HL-60 (cell line): ENCODE measurements at regions not wholly inside any gene's neighbourhood (a gene's known extent, or its start where the extent isn't known, plus 50 kb on each side); places are given as distances from the start of the nearest gene placed in this dataset.

Experiments
- DNase-seq, 2 experiments: peaks; one replicate each; pipeline ENCODE4 v3.0.0-alpha.2; 2010 to 2020; ENCODE audit warnings: low read depth in 1 of 2, low spot score in 1 of 2
- H3K27ac ChIP-seq: fragments of 250-450 bp; sonication (Bioruptor Pico); replicated peaks from 2 replicates; pipeline ENCODE4 v1.5.1; 2020; ENCODE audit warnings: mild to moderate bottlenecking, moderate library complexity
- H3K27me3 ChIP-seq: fragments of 250-450 bp; sonication (Bioruptor Pico); 2 replicates; pipeline ENCODE4 v1.5.1; 2021; ENCODE audit warnings: mild to moderate bottlenecking, moderate library complexity; ENCODE audit not compliant: insufficient read depth, poor library complexity, severe bottlenecking
- H3K4me3 ChIP-seq: replicated peaks from 2 replicates; pipeline ENCODE4 v1.5.1; 2011; ENCODE audit warnings: mild to moderate bottlenecking, control low read depth, low read length; ENCODE audit not compliant: insufficient read depth
- CTCF ChIP-seq: IDR thresholded peaks from one replicate; pipeline ENCODE4 v1.5.1; 2011; ENCODE audit warnings: low read length, control low read depth, inconsistent platforms; ENCODE audit not compliant: insufficient read depth
- GABPA ChIP-seq: IDR thresholded peaks from 2 replicates; pipeline ENCODE4 v1.6.1; 2012; ENCODE audit warnings: low read depth
- POLR2AphosphoS5 ChIP-seq: IDR thresholded peaks from 2 replicates; pipeline ENCODE4 v1.6.1; 2012; ENCODE audit warnings: low read depth
- REST ChIP-seq: IDR thresholded peaks from 2 replicates; pipeline ENCODE4 v1.6.1; 2012; ENCODE audit warnings: low read depth; ENCODE audit not compliant: insufficient replicate concordance
- SPI1 ChIP-seq: IDR thresholded peaks from 2 replicates; pipeline ENCODE4 v1.6.1; 2012; ENCODE audit warnings: low read depth, mild to moderate bottlenecking, borderline replicate concordance

- TF ChIP-seq SPI1 (no peak), GABPA (no peak), POLR2AphosphoS5 (no peak), CTCF (no peak)
- H3K27ac ChIP-seq, result no peak overlapping the region
- no peak overlapping the region for H3K4me3 ChIP-seq
- H3K27me3 ChIP-seq, result no peaks in the 10 kb centered on the region
- no peak for DNase-seq
Measured at GRCh38 chr4:57373991-57374390, 263.8 kb upstream of the IGFBP7 start.

GRCh38 chr4:57371671-57372070 is 261.5 kb upstream of the IGFBP7 start:
- no peak for TF ChIP-seq SPI1
- peak in 1 of 2 experiments; percentile 10 for DNase-seq
- H3K27ac ChIP-seq, result no peak overlapping the region

GRCh38 chr4:57370691-57371090 is 260.5 kb upstream of the IGFBP7 start:
- no peak for DNase-seq
- Histone ChIP-seq H3K4me3 (no peak overlapping the region), H3K27me3 (no peaks in the 10 kb centered on the region), H3K27ac (no peak overlapping the region)
- TF ChIP-seq POLR2AphosphoS5 (no peak), SPI1 (no peak), REST (no peak)

More at GRCh38 chr4:57371671-57372070, 261.5 kb upstream of the IGFBP7 start:
- Histone ChIP-seq H3K27me3 (no peaks in the 10 kb centered on the region), H3K4me3 (no peak overlapping the region)

GRCh38 chr4:57369446-57369845 is 259.3 kb upstream of the IGFBP7 start:
- no peaks in the 10 kb centered on the region for H3K27me3 ChIP-seq
- H3K27ac ChIP-seq, result no peak overlapping the region
- TF ChIP-seq CTCF, result no peak
- TF ChIP-seq SPI1, result no peak
- no peak for TF ChIP-seq POLR2AphosphoS5
- no peak for TF ChIP-seq GABPA
- no peak for TF ChIP-seq REST
- no peak overlapping the region for H3K4me3 ChIP-seq
- DNase-seq, result no peak

GRCh38 chr4:57364255-57364654 is 254.1 kb upstream of the IGFBP7 start:
- TF ChIP-seq CTCF (no peak), REST (no peak), POLR2AphosphoS5 (no peak), GABPA (no peak)
- H3K27me3 ChIP-seq, result no peaks in the 10 kb centered on the region
- H3K4me3 ChIP-seq, result no peak overlapping the region
- no peak overlapping the region for H3K27ac ChIP-seq
- no peak for DNase-seq
